ENCODE measurements at regions not wholly inside any gene's neighbourhood (a gene's known extent, or its start where the extent isn't known, plus 50 kb on each side); places are given as distances from the start of the nearest gene placed in this dataset.

DNA sequence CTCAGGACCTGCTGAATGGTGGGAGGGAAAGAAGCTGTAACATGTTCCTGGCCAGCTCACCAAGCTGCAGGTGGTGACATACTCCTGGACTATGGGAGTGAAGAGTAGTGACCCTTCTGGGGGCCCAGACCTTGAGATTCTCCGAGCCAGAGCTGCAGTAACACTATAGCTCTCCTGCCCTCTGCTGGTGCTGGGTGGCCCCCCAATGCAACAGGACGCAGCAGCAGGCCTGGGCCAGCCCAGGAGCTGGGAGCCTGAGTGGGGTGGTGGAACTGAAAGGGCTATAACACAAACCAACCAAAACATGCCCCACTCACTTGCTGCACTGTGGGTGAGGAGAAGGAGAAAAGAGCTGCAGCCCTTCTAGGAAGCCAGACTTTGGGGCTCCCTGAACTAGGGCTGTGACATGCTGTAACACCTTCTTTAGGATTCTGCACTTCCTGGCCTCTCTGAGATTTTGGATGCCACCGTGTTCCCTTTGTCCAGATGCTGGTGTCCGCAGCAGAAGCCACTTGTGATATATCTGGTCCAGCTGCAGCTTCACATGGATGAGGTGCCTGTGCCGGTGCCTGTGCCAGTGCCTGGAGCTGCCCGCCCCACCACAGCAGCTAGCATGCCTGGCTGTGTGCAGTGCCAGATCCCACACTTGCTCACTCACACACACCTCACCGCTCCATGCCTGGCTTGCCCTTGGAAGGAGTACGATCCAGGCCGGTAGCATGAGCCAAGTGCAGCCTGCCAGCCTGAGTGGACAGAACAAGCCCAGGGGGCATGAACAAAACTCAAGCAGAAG, 636.8 kb upstream of the KCNMB2 start:
- no peaks in the 10 kb centered on the region for H3K36me3 ChIP-seq
- no peaks in the 10 kb centered on the region for H3K27me3 ChIP-seq
- no peaks in the 10 kb centered on the region for H3K4me1 ChIP-seq
- no peak overlapping the region for H3K4me3 ChIP-seq (ENCODE audit: low read depth, low read length)
- H3K9me3 ChIP-seq = no peaks in the 10 kb centered on the region; the same call in 1 of the 2 replicates
- DNase-seq = no peak
- TF ChIP-seq, protein P1, sequence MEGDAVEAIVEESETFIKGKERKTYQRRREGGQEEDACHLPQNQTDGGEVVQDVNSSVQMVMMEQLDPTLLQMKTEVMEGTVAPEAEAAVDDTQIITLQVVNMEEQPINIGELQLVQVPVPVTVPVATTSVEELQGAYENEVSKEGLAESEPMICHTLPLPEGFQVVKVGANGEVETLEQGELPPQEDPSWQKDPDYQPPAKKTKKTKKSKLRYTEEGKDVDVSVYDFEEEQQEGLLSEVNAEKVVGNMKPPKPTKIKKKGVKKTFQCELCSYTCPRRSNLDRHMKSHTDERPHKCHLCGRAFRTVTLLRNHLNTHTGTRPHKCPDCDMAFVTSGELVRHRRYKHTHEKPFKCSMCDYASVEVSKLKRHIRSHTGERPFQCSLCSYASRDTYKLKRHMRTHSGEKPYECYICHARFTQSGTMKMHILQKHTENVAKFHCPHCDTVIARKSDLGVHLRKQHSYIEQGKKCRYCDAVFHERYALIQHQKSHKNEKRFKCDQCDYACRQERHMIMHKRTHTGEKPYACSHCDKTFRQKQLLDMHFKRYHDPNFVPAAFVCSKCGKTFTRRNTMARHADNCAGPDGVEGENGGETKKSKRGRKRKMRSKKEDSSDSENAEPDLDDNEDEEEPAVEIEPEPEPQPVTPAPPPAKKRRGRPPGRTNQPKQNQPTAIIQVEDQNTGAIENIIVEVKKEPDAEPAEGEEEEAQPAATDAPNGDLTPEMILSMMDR (IDR thresholded peaks at IDR 0.05; ENCODE audit: low read depth, low read length) = 0 out of 2 replicates have a peak, but pooled peaks have one; percentile 16

DNA sequence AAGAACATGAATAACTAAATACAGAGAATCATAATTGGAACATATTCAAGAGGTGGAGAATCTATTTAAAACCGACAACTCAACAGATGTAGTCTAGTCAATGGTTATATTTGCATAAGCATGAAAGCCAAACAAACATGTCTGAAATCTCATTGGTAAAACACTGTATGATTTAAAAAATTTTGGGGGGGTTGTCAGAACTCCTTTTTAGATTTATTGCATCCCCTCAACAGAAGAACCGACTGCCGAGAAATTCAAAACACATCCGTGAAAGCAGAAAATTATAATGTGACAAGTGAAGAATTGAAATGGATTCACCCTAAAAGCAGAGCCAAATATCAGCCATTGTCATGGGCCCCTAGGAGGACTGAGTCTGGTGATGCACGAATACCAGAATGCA, 633.4 kb upstream of the KCNMB2 start:
- Histone ChIP-seq H3K36me3 (no peaks in the 10 kb centered on the region), H3K27me3 (no peaks in the 10 kb centered on the region), H3K9me3 (no peaks in the 10 kb centered on the region; the same call in 1 of the 2 replicates), H3K4me1 (no peaks in the 10 kb centered on the region), H3K4me3 (ENCODE audit: low read depth, low read length) (no peak overlapping the region)
- TF ChIP-seq, protein P1 (IDR thresholded peaks at IDR 0.05; ENCODE audit: low read depth, low read length) = no peak
- no peak for DNase-seq

DNA sequence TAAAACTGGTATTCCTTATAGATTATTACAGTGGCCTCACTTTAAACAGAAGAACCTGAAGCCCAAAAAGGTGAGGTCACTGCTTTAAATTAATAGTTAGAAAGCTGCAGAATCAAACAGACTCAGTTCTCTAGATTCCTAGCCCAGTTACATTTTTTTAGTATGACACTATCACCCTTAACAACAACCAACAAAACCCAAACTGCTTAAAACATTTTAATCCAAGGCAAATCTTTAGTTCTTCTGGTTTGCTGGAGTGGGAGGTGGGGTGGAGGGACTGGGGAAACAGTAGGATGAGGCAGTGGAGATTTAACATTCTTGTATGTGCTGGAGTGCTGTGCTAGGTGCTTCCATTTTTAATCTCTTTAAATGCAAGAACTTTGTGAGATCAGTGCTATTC, 631.6 kb upstream of the KCNMB2 start:
- Histone ChIP-seq H3K36me3 (no peaks in the 10 kb centered on the region), H3K4me1 (no peaks in the 10 kb centered on the region), H3K9me3 (no peaks in the 10 kb centered on the region), H3K4me3 (ENCODE audit: low read depth, low read length) (no peak overlapping the region), H3K27me3 (no peaks in the 10 kb centered on the region)
- no peak for DNase-seq
- TF ChIP-seq, protein P1 (IDR thresholded peaks at IDR 0.05; ENCODE audit: low read depth, low read length) = no peak

DNA sequence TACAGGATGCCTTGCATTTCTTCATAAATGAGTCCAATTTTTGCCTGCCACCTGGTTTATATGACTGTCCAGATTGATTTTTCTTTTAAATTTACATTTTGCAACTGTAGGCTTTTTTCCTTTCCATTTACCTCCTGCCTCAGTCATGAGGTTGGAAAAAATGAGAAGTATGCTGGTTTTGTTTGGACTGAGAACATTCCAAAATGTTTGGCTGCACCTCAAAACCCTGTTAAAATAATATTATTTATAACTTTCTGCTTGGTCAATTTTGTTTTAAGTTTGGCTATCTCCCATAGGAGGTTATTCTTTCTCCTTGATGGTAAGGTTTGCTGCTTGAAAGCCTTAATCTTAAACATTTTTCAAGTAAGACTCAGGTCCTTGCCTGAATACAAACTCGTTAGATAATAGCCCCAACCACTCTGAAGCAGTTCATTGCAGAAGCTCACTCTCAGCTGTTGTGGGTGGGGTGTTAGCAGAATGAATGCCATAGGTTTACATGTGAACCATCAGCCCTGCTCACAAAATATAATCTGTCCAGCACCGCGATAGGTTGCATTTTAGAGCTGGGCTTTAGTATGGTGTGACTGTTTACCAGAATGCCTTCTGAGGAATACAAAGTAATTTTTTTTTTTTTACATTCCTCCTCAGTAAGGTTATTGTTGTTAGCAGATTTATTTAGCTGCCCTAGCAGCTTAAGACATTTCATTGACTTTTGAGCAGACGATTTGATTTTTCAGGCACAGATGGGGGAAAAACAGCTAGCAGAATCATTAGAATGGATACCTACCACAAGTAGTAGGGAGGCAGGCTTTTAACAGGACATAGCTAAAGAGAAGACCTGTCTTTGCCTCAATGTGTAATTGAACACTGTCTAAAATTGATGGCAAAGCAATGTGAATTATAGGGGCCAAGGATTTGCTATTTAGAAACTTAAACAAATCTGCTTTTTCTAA, 630.8 kb upstream of the KCNMB2 start:
- no peaks in the 10 kb centered on the region for H3K36me3 ChIP-seq
- H3K27me3 ChIP-seq = no peaks in the 10 kb centered on the region
- no peaks in the 10 kb centered on the region for H3K9me3 ChIP-seq
- no peaks in the 10 kb centered on the region for H3K4me1 ChIP-seq
- TF ChIP-seq, protein P1 (IDR thresholded peaks at IDR 0.05; ENCODE audit: low read depth, low read length) = no peak
- H3K4me3 ChIP-seq (ENCODE audit: low read depth, low read length) = no peak overlapping the region
- no peak for DNase-seq

DNA sequence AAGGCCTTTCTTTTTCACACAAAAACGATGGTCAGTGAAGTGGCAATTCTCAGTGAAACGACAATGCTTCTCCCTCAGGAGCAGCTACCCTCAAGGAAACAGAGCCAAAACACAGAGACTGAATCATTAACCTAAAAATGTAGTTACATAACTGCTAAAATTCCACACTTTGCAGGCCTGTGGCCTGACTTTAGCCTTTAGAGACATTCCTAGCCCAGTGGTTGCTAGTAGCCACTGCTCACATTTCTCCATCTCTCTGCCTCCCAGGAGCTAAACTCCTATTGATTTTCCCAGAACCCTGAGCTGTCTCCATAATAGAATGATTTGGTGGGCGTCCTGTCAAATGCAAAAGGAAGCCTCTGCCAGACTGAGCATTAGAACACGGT, 630.1 kb upstream of the KCNMB2 start:
- H3K27me3 ChIP-seq = no peaks in the 10 kb centered on the region
- no peaks in the 10 kb centered on the region for H3K4me1 ChIP-seq
- TF ChIP-seq, protein P1 (IDR thresholded peaks at IDR 0.05; ENCODE audit: low read depth, low read length) = no peak
- DNase-seq = no peak
- H3K9me3 ChIP-seq = no peaks in the 10 kb centered on the region
- no peak overlapping the region for H3K4me3 ChIP-seq (ENCODE audit: low read depth, low read length)
- H3K36me3 ChIP-seq = no peaks in the 10 kb centered on the region

Measured in BE2C (cell line).